ENCODE measurements at regions not wholly inside any gene's neighbourhood (a gene's known extent, or its start where the extent isn't known, plus 50 kb on each side); places are given as distances from the start of the nearest gene placed in this dataset.

DNA sequence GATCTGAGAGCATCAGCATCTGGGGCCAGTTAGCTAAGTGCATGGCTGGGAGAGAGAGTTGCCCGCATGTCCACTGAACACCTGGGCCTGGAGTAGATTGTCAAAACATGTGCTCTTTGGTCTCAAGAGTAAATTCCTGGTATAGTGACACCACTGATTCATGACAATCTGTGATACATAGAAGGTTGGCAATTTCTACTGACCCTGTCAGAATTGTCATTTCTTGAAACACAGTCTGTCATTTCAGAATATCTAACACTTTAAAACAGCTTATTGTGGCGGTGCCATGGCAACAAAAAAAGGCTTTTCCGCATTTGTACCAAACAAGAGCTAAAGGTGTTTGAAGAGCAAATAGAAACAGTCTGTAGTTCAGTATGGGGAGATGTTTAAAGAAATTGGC lies 186.4 kb upstream of the FAM78B start (continued):
- TF ChIP-seq, protein P1, sequence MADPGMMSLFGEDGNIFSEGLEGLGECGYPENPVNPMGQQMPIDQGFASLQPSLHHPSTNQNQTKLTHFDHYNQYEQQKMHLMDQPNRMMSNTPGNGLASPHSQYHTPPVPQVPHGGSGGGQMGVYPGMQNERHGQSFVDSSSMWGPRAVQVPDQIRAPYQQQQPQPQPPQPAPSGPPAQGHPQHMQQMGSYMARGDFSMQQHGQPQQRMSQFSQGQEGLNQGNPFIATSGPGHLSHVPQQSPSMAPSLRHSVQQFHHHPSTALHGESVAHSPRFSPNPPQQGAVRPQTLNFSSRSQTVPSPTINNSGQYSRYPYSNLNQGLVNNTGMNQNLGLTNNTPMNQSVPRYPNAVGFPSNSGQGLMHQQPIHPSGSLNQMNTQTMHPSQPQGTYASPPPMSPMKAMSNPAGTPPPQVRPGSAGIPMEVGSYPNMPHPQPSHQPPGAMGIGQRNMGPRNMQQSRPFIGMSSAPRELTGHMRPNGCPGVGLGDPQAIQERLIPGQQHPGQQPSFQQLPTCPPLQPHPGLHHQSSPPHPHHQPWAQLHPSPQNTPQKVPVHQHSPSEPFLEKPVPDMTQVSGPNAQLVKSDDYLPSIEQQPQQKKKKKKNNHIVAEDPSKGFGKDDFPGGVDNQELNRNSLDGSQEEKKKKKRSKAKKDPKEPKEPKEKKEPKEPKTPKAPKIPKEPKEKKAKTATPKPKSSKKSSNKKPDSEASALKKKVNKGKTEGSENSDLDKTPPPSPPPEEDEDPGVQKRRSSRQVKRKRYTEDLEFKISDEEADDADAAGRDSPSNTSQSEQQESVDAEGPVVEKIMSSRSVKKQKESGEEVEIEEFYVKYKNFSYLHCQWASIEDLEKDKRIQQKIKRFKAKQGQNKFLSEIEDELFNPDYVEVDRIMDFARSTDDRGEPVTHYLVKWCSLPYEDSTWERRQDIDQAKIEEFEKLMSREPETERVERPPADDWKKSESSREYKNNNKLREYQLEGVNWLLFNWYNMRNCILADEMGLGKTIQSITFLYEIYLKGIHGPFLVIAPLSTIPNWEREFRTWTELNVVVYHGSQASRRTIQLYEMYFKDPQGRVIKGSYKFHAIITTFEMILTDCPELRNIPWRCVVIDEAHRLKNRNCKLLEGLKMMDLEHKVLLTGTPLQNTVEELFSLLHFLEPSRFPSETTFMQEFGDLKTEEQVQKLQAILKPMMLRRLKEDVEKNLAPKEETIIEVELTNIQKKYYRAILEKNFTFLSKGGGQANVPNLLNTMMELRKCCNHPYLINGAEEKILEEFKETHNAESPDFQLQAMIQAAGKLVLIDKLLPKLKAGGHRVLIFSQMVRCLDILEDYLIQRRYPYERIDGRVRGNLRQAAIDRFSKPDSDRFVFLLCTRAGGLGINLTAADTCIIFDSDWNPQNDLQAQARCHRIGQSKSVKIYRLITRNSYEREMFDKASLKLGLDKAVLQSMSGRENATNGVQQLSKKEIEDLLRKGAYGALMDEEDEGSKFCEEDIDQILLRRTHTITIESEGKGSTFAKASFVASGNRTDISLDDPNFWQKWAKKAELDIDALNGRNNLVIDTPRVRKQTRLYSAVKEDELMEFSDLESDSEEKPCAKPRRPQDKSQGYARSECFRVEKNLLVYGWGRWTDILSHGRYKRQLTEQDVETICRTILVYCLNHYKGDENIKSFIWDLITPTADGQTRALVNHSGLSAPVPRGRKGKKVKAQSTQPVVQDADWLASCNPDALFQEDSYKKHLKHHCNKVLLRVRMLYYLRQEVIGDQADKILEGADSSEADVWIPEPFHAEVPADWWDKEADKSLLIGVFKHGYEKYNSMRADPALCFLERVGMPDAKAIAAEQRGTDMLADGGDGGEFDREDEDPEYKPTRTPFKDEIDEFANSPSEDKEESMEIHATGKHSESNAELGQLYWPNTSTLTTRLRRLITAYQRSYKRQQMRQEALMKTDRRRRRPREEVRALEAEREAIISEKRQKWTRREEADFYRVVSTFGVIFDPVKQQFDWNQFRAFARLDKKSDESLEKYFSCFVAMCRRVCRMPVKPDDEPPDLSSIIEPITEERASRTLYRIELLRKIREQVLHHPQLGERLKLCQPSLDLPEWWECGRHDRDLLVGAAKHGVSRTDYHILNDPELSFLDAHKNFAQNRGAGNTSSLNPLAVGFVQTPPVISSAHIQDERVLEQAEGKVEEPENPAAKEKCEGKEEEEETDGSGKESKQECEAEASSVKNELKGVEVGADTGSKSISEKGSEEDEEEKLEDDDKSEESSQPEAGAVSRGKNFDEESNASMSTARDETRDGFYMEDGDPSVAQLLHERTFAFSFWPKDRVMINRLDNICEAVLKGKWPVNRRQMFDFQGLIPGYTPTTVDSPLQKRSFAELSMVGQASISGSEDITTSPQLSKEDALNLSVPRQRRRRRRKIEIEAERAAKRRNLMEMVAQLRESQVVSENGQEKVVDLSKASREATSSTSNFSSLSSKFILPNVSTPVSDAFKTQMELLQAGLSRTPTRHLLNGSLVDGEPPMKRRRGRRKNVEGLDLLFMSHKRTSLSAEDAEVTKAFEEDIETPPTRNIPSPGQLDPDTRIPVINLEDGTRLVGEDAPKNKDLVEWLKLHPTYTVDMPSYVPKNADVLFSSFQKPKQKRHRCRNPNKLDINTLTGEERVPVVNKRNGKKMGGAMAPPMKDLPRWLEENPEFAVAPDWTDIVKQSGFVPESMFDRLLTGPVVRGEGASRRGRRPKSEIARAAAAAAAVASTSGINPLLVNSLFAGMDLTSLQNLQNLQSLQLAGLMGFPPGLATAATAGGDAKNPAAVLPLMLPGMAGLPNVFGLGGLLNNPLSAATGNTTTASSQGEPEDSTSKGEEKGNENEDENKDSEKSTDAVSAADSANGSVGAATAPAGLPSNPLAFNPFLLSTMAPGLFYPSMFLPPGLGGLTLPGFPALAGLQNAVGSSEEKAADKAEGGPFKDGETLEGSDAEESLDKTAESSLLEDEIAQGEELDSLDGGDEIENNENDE (IDR thresholded peaks at IDR 0.05; ENCODE audit: insufficient replicate concordance, low read length) = no peak
- TF ChIP-seq FOSL1 (IDR thresholded peaks at IDR 0.05; ENCODE audit: insufficient read depth, low read depth, low read length) (no peak), TEAD4 (IDR thresholded peaks at IDR 0.05; ENCODE audit: low read depth, low read length) (no peak)

Measured in H1 (cell line).